ENCODE measurements at regions not wholly inside any gene's neighbourhood (a gene's known extent, or its start where the extent isn't known, plus 50 kb on each side); places are given as distances from the start of the nearest gene placed in this dataset.

- TF ChIP-seq CTCF (IDR thresholded peaks at IDR 0.05) = no peak
- TF ChIP-seq POLR2A (IDR thresholded peaks at IDR 0.05) = no peak
- TF ChIP-seq POLR2AphosphoS5 (IDR thresholded peaks at IDR 0.05) = no peak
These were observed 354.7 kb upstream of the PHF14 start for GRCh38 chr7:10618953-10619352.
